SK-N-SH (cell line): ENCODE measurements at regions not wholly inside any gene's neighbourhood (a gene's known extent, or its start where the extent isn't known, plus 50 kb on each side); places are given as distances from the start of the nearest gene placed in this dataset.

Experiments
- CTCF ChIA-PET: fragments of 300-600, 350-600 bp; formaldehyde crosslinking; extraction: SDS; loops from one replicate; lab custom pipeline; 2021; lab: Yijun Ruan, JAX
- POLR2A ChIA-PET: fragments of 350-600 bp; sonication (Branson Sonifier 250); formaldehyde crosslinking; extraction: SDS; loops from one replicate; lab custom pipeline; 2020; ENCODE audit warnings: antibody characterized with exemption, inconsistent platforms; lab: Yijun Ruan, JAX
- DNase-seq: peaks from one replicate; pipeline ENCODE4 v3.0.0; 2012
- H2AFZ ChIP-seq: fragments of 200-600 bp; sonication (generic); 2 replicates; pipeline ENCODE4 v1.8.1; 2016; ENCODE audit warnings: antibody characterized with exemption, mild to moderate bottlenecking, low read depth
- H3F3A ChIP-seq: fragments of 200-600 bp; sonication (generic); replicated peaks from 2 replicates; pipeline ENCODE3; 2016; ENCODE audit warnings: antibody characterized with exemption, mild to moderate bottlenecking; ENCODE audit not compliant: insufficient read depth
- H3K27ac ChIP-seq, 2 experiments: fragments of 200-500 bp in 1 of 2; fragments of 200-600 bp in 1 of 2; sonication (Bioruptor generic) in 1 of 2; sonication (generic), shearing (Covaris generic) in 1 of 2; 2 replicates each; pipeline versions ENCODE4 v1.5.1 to v1.6.1; 2014 to 2016; ENCODE audit warnings: low read depth in 2 of 2, inconsistent platforms in 1 of 2, low read length in 1 of 2, mild to moderate bottlenecking in 1 of 2, mixed read lengths in 1 of 2
- H3K27me3 ChIP-seq: fragments of 200-600 bp; sonication (generic), shearing (Covaris generic); 2 replicates; pipeline ENCODE4 v1.6.1; 2016; ENCODE audit warnings: mixed run types; ENCODE audit not compliant: insufficient read depth
- H3K36me3 ChIP-seq, 2 experiments: fragments of 200-500 bp in 1 of 2; fragments of 200-600 bp in 1 of 2; sonication (Bioruptor generic) in 1 of 2; sonication (generic) in 1 of 2; replicated peaks in 1 of 2; 2 replicates each; pipeline versions ENCODE3 to v1.5.1; 2014 to 2016; ENCODE audit warnings: low read length in 1 of 2, mild to moderate bottlenecking in 1 of 2; ENCODE audit not compliant: insufficient read depth in 2 of 2, control insufficient read depth in 1 of 2
- H3K4me1 ChIP-seq, 2 experiments: fragments of 200-500 bp in 1 of 2; fragments of 200-600 bp in 1 of 2; sonication (Bioruptor generic) in 1 of 2; sonication (generic), shearing (Covaris generic) in 1 of 2; 2 replicates each; pipeline versions ENCODE4 v1.5.1 to v1.6.1; 2014 to 2016; ENCODE audit warnings: low read depth in 1 of 2, low read length in 1 of 2, mixed run types in 1 of 2; ENCODE audit not compliant: insufficient read depth in 2 of 2, control insufficient read depth in 1 of 2
- H3K4me2 ChIP-seq: fragments of 200-600 bp; sonication (generic), shearing (Covaris generic); 2 replicates; pipeline ENCODE4 v1.6.1; 2017; ENCODE audit warnings: mixed run types
- H3K4me3 ChIP-seq, 2 experiments: fragments of 200-500 bp in 1 of 2; fragments of 200-600 bp in 1 of 2; sonication (Bioruptor generic) in 1 of 2; sonication (generic), shearing (Covaris generic) in 1 of 2; 2 replicates each; pipeline versions ENCODE4 v1.5.1 to v1.8.1; 2014 to 2016; ENCODE audit warnings: low read depth in 2 of 2, inconsistent platforms in 1 of 2, low read length in 1 of 2, mild to moderate bottlenecking in 1 of 2, mixed read lengths in 1 of 2, moderate library complexity in 1 of 2
- H3K79me2 ChIP-seq: fragments of 200-600 bp; sonication (generic); 2 replicates; pipeline ENCODE4 v1.8.1; 2017; ENCODE audit warnings: mild to moderate bottlenecking; ENCODE audit not compliant: insufficient read depth
- H3K9ac ChIP-seq: fragments of 200-600 bp; sonication (generic); 2 replicates; pipeline ENCODE4 v1.6.1; 2017; ENCODE audit warnings: mixed run types
- H3K9me2 ChIP-seq: fragments of 200-600 bp; sonication (generic); 2 replicates; pipeline ENCODE4 v1.6.1; 2017; ENCODE audit warnings: mixed run types
- H3K9me3 ChIP-seq: fragments of 200-600 bp; sonication (generic); 2 replicates; pipeline ENCODE4 v1.6.1; 2017; ENCODE audit warnings: mixed run types, mild to moderate bottlenecking, moderate library complexity
- H4K20me1 ChIP-seq: fragments of 200-600 bp; sonication (generic); 2 replicates; pipeline ENCODE4 v1.6.1; 2017; ENCODE audit warnings: mild to moderate bottlenecking, mixed run types; ENCODE audit not compliant: insufficient read depth
- ELF1 ChIP-seq: IDR thresholded peaks from 2 replicates; pipeline ENCODE4 v1.4.0; 2012
- EZH2phosphoT487 ChIP-seq: fragments of 200-600 bp; sonication (generic); IDR thresholded peaks from 2 replicates; pipeline ENCODE4 v1.6.1; 2017; ENCODE audit warnings: low read depth, mixed run types, mild to moderate bottlenecking, antibody characterized with exemption, moderate library complexity, borderline replicate concordance
- FOXJ3 ChIP-seq: sonication (generic); formaldehyde crosslinking; IDR thresholded peaks from 2 replicates; pipeline ENCODE4 v1.5.1; 2020; ENCODE audit warnings: mild to moderate bottlenecking, missing genetic modification reagents
- FOXM1 ChIP-seq: IDR thresholded peaks from 2 replicates; pipeline ENCODE4 v1.4.0; 2012; ENCODE audit warnings: low read depth, mild to moderate bottlenecking
- GABPA ChIP-seq: IDR thresholded peaks from 2 replicates; pipeline ENCODE4 v1.4.0; 2012; ENCODE audit warnings: low read depth, mild to moderate bottlenecking
- JUND ChIP-seq: IDR thresholded peaks from 2 replicates; pipeline ENCODE4 v1.4.0; 2012
- NFIC ChIP-seq: IDR thresholded peaks from 2 replicates; pipeline ENCODE4 v1.4.0; 2012; ENCODE audit warnings: borderline replicate concordance
- POLR2AphosphoS5 ChIP-seq: IDR thresholded peaks from 2 replicates; pipeline ENCODE4 v1.6.1; 2012; ENCODE audit warnings: low read depth, low read length
- RAD21 ChIP-seq: IDR thresholded peaks from 2 replicates; pipeline ENCODE4 v1.6.1; 2012; ENCODE audit warnings: mild to moderate bottlenecking, low read length
- REST ChIP-seq: IDR thresholded peaks from 2 replicates; pipeline ENCODE4 v1.6.1; 2012; ENCODE audit warnings: mild to moderate bottlenecking, low read depth, low read length, moderate library complexity
- RFX5 ChIP-seq: IDR thresholded peaks from 2 replicates; pipeline ENCODE4 v1.6.1; 2012; ENCODE audit warnings: mild to moderate bottlenecking, improper control_type of control experiment, low read length
- TCF12 ChIP-seq: IDR thresholded peaks from 2 replicates; pipeline ENCODE4 v1.4.0; 2012
- WGBS: methylation state at CpG from one replicate; pipeline ENCODE4 v1.1.6; 2017; ENCODE audit warnings: low lambda C conversion rate; 5-methylcytosine and 5-hydroxymethylcytosine counted together
- TF ChIP-seq, protein P1 (sequence below): IDR thresholded peaks from 2 replicates; pipeline ENCODE4 v1.4.0; 2012; ENCODE audit warnings: low read depth
- TF ChIP-seq, protein P2 (sequence below): IDR thresholded peaks from 2 replicates; pipeline ENCODE4 v1.4.0; 2012; ENCODE audit warnings: low read depth, borderline replicate concordance

GRCh38 chr10:131450216-131450765 is 138.8 kb upstream of the TCERG1L start:
- no peaks in the 10 kb centered on the region for H3K27me3 ChIP-seq
- no peak overlapping the region for H3K9ac ChIP-seq
- ChIA-PET CTCF (interaction anchor here (6.0 kb wide), 1 partner anchor 18 kb away, joined by 52 read pairs; no protein-coding TSS in a partner anchor), POLR2A (no interaction called here)
- no peak overlapping the region for H2AFZ ChIP-seq
- H3K4me1 ChIP-seq: peaks cover 0 to 2% of the 10 kb centered on the region in 2 experiments; a peak in 1 of 4 replicates
- TF ChIP-seq TCF12: no peak
- no peak for TF ChIP-seq POLR2AphosphoS5
- TF ChIP-seq ELF1: no peak
- no peak for TF ChIP-seq JUND
- TF ChIP-seq, protein P1, sequence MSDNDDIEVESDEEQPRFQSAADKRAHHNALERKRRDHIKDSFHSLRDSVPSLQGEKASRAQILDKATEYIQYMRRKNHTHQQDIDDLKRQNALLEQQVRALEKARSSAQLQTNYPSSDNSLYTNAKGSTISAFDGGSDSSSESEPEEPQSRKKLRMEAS: no peak
- TF ChIP-seq NFIC: no peak
- no peak for TF ChIP-seq RFX5
- TF ChIP-seq FOXJ3 (CRISPR knock-in tag): no peak
- no peak for TF ChIP-seq GABPA
- TF ChIP-seq REST: no peak
- TF ChIP-seq, protein P2, sequence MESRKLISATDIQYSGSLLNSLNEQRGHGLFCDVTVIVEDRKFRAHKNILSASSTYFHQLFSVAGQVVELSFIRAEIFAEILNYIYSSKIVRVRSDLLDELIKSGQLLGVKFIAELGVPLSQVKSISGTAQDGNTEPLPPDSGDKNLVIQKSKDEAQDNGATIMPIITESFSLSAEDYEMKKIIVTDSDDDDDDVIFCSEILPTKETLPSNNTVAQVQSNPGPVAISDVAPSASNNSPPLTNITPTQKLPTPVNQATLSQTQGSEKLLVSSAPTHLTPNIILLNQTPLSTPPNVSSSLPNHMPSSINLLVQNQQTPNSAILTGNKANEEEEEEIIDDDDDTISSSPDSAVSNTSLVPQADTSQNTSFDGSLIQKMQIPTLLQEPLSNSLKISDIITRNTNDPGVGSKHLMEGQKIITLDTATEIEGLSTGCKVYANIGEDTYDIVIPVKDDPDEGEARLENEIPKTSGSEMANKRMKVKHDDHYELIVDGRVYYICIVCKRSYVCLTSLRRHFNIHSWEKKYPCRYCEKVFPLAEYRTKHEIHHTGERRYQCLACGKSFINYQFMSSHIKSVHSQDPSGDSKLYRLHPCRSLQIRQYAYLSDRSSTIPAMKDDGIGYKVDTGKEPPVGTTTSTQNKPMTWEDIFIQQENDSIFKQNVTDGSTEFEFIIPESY: no peak
- TF ChIP-seq EZH2phosphoT487: no peak
- TF ChIP-seq RAD21: no peak
- TF ChIP-seq FOXM1: no peak
- no peaks in the 10 kb centered on the region for H3K9me2 ChIP-seq
- H3K4me3 ChIP-seq: no peak overlapping the region
- H3K79me2 ChIP-seq: no peaks in the 10 kb centered on the region
- no peaks in the 10 kb centered on the region for H3K36me3 ChIP-seq
- DNase-seq: no peak
- no peak overlapping the region for H3K4me2 ChIP-seq
- WGBS: 43% methylated on average over 4 of the region's 7 CpGs
- no peak overlapping the region for H3K27ac ChIP-seq
- no peaks in the 10 kb centered on the region for H3K9me3 ChIP-seq
- H4K20me1 ChIP-seq: no peaks in the 10 kb centered on the region
- H3F3A ChIP-seq: no peaks in the 10 kb centered on the region
